Cardiac fibroblast (primary cell): ENCODE measurements at regions not wholly inside any gene's neighbourhood (a gene's known extent, or its start where the extent isn't known, plus 50 kb on each side); places are given as distances from the start of the nearest gene placed in this dataset.
"Not testable (repeated sequence)": the region's sequence is repeated elsewhere in the genome, so short reads cannot be mapped to it uniquely, and the experiment has no call there.

Experiments used
- DNase-seq, 2 donors: peaks; one replicate each; pipeline versions ENCODE4 v3.0.0 to v3.0.0-alpha.2; 2010; ENCODE audit warnings: low read depth in 2 of 2
- H3K4me3 ChIP-seq, 2 donors: replicated peaks in 1 of 2; 1 replicate in 1 of 2; 2 replicates in 1 of 2; pipeline ENCODE4 v1.5.1; 2011; ENCODE audit warnings: low read depth in 2 of 2, low read length in 2 of 2, mild to moderate bottlenecking in 2 of 2, moderate library complexity in 1 of 2
- TF ChIP-seq, protein P1 (sequence below): IDR thresholded peaks from one replicate; pipeline ENCODE4 v1.5.1; 2011; ENCODE audit warnings: low read depth, mild to moderate bottlenecking, low read length, inconsistent platforms

DNA sequence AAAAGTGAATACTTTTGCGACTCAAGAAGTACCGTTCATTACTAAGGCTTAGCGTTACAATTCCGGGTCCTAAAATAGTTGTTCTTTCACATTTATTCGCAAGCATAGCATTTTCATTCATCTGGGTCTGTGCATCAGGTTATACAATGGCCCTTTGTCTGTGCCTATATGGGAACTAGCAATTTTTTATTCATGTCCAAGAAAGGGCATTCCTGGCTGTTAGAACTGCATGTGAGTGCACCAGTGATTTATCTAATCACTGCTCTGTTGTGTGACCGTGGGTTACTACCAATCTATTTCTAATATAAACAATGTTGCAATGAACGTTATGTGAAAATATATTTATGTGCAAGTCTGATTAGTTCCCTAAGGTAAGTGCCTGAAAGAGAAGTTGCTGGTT is 63.8 kb downstream of the SPANXA1 start:
- not testable (repeated sequence) for DNase-seq, H3K4me3 ChIP-seq

DNA sequence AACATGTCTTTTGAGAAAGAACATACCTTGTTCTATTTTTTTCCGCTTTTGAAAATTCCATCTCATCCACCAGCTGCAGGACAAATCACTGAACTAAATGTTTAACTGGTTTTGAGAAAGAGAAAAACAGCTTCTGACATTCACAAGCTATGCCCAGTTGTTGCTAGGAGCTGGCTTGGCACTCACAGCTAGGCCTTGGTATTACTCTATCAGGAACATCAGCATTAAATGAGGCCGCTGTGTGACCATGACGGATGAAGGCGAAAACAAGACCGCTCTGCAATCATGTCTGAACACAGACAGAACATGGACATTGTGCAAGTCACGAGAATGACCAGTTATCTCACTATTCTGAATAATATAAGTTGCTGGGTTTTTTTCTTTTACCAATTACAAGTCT is 108.8 kb downstream of the SPANXA1 start:
- H3K4me3 ChIP-seq, DNase-seq: not testable (repeated sequence)

DNA sequence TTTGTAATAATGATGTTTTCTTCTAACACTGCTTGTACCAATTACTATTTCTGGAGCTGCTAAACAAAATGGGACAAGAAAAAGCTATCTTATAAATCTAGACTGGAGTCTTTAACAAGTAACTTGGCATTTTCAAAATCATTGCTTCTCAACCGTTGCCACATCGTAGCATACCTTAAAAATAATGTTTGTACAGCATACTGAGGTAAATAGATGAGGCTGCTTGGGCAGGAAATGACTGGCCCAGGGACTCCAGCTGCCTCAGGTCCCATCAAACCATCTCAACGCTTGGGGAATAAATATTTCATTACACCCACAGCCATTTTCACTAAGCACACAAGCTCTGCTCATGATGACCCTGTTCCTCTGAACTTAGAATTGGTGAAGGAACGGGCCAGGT is 115.1 kb downstream of the SPANXA1 start:
- TF ChIP-seq, protein P1, sequence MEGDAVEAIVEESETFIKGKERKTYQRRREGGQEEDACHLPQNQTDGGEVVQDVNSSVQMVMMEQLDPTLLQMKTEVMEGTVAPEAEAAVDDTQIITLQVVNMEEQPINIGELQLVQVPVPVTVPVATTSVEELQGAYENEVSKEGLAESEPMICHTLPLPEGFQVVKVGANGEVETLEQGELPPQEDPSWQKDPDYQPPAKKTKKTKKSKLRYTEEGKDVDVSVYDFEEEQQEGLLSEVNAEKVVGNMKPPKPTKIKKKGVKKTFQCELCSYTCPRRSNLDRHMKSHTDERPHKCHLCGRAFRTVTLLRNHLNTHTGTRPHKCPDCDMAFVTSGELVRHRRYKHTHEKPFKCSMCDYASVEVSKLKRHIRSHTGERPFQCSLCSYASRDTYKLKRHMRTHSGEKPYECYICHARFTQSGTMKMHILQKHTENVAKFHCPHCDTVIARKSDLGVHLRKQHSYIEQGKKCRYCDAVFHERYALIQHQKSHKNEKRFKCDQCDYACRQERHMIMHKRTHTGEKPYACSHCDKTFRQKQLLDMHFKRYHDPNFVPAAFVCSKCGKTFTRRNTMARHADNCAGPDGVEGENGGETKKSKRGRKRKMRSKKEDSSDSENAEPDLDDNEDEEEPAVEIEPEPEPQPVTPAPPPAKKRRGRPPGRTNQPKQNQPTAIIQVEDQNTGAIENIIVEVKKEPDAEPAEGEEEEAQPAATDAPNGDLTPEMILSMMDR: no peak

DNA sequence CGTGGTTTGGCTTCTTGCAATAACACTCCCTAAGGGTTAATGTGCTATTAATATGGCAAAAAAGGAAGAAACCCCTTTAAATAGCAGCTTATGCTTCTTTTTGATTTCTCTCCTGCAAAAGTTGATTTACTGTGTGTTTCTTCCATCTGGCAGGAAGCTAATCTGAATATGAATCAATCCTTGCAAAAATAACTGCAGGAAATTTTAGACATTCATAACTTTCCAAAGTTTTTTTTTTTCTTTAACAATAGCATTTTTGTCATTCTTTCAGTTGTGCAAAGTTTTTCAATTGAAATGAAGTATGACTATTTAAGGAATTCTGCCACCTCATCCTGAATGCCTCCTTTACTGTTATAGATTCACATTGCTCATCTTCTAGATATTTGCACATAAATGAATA is 115.6 kb downstream of the SPANXA1 start:
- TF ChIP-seq, protein P1: no peak
- H3K4me3 ChIP-seq: no peak overlapping the region
- DNase-seq: peak; percentile 45 to 82

More for the DNA sequence above, 115.1 kb downstream of the SPANXA1 start:
- DNase-seq: peak; percentile 3 to 60
- no peak overlapping the region for H3K4me3 ChIP-seq

DNA sequence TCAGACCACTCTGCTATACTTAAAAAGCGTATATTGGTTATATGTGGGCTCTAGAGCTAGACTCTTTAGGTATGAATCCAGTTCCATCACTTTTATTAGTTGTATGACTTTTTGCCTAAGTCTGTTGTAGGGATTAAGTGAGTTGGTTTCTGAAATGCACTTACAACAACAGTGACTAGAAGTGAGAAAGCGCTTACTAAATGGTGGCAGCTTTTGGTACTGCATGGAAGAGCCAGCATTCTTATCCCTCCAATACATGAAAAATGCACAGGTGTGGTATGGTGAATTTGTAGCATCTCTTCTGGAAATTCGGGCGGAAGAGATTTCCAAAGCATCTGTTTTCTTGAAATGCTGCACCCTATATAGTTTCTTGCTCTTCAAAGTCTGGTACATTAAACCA is 117.1 kb downstream of the SPANXA1 start:
- no peak for DNase-seq
- TF ChIP-seq, protein P1: peak; percentile 22
- no peak overlapping the region for H3K4me3 ChIP-seq

DNA sequence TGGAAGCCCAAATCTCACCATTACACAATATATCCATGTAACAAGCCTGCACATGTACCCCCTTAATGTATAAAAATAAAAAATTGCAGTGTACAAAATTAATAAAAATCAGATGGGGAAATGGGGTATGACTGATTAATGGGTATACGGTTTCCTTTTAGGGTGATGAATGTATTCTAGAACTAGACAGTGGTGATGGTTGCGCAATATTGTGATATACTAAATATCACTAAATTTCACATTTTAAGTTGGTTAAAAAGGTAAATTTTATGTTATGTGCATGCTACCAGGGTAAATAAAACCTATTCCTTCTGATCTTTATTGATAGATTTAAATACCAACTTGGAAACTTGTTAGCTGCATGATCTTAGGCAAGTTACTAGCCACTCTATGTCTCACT is 129.4 kb downstream of the SPANXA1 start:
- no peak for DNase-seq
- H3K4me3 ChIP-seq: no peak overlapping the region
- TF ChIP-seq, protein P1: no peak

DNA sequence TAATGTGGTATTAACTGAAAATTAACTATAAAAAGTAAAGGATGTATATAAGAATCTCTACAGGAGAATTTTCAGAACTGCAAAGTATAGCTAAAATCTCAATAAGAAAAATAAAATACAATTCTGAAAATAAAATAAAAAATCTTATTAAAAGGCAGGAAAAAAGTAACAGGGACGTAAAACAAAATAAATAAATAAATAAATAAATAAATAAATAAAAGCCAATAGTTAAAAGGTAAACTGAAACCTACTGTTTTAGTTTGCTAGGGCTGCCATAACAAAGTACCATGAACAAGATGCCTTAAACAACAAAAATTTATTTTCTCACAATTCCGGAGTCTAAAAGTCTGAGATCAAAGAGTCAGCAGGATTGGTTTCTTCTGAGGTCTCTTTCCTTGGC is 140.6 kb downstream of the SPANXA1 start:
- TF ChIP-seq, protein P1: no peak
- H3K4me3 ChIP-seq: no peak overlapping the region
- no peak for DNase-seq

DNA sequence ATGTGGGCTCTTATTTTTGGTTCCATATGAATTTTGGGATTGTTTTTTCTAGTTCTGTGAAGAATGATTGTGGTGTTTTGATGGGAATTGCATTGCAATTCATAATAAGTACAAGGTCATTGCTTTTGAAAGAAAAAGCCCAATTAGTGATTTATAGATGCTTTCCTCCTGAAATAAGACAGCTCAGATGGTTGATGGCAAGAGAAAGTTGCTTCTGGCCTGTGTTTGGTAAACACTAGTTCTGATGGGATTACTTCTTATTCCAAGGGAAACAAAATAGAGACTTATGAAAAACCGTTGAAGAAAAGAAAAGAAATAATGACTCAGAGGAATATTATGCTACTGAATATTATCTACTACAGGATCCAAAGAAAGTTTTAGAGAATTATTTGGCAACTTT is 144.9 kb downstream of the SPANXA1 start:
- H3K4me3 ChIP-seq: no peak overlapping the region
- TF ChIP-seq, protein P1: no peak
- peak; percentile 0 to 41 for DNase-seq
